H1 (cell line): ENCODE measurements at regions not wholly inside any gene's neighbourhood (a gene's known extent, or its start where the extent isn't known, plus 50 kb on each side); places are given as distances from the start of the nearest gene placed in this dataset.

Experiments used
- ASH2L ChIP-seq: fragments of 200-600, 300-600 bp; sonication (generic); IDR thresholded peaks from one replicate; pipeline ENCODE4 v1.7.1; 2017; ENCODE audit warnings: low read length
- GTF2F1 ChIP-seq: IDR thresholded peaks from 2 replicates; pipeline ENCODE4 v1.6.1; 2012; ENCODE audit warnings: low read depth, low read length, improper control_type of control experiment, borderline replicate concordance
- NRF1 ChIP-seq: IDR thresholded peaks from 2 replicates; pipeline ENCODE4 v1.6.1; 2011; ENCODE audit warnings: mild to moderate bottlenecking, low read depth, low read length, improper control_type of control experiment
- SIN3A ChIP-seq, 2 experiments: IDR thresholded peaks in 1 of 2; conservative IDR thresholded peaks in 1 of 2; 2 replicates each; pipeline ENCODE4 v1.6.1; 2011 to 2012; ENCODE audit warnings: low read length in 2 of 2, improper control_type of control experiment in 1 of 2, low read depth in 1 of 2, mild to moderate bottlenecking in 1 of 2
- SIX5 ChIP-seq: IDR thresholded peaks from 2 replicates; pipeline ENCODE4 v1.6.1; 2011; ENCODE audit warnings: mild to moderate bottlenecking, low read depth, low read length
- TAF7 ChIP-seq: optimal IDR thresholded peaks from 2 replicates; pipeline ENCODE3; 2011; ENCODE audit warnings: low read depth, mild to moderate bottlenecking, inconsistent platforms, low read length, moderate library complexity, borderline replicate concordance
- USF2 ChIP-seq: IDR thresholded peaks from 2 replicates; pipeline ENCODE4 v1.6.1; 2011; ENCODE audit warnings: low read length, improper control_type of control experiment

GRCh38 chr6:14239097-14239496 is 121.5 kb downstream of the CD83 start (continued):
- no peak for TF ChIP-seq ASH2L
- TF ChIP-seq GTF2F1, result no peak
- TF ChIP-seq SIN3A (conservative IDR thresholded peaks at IDR 0.05 in 1 of 2, IDR thresholded peaks at IDR 0.05 in 1 of 2; ENCODE audit: low read depth in 1 of 2, low read length in 2 of 2), result no peak
- TF ChIP-seq TAF7, result no peak
- no peak for TF ChIP-seq NRF1
- no peak for TF ChIP-seq USF2
- TF ChIP-seq SIX5, result no peak
